Transverse colon (tissue), 4 donors: ENCODE measurements at regions not wholly inside any gene's neighbourhood (a gene's known extent, or its start where the extent isn't known, plus 50 kb on each side); places are given as distances from the start of the nearest gene placed in this dataset.

Experiments
- DNase-seq: peaks from one replicate; pipeline ENCODE4 v3.0.0-alpha.2; 2019
- H3K27ac ChIP-seq, 4 donors: fragments of 200-600 bp; sonication (generic); 2 replicates each; pipeline ENCODE4 v1.5.1; 2016 to 2018; ENCODE audit warnings: inconsistent platforms in 4 of 4
- H3K27me3 ChIP-seq: fragments of 200-600 bp; sonication (generic); 2 replicates; pipeline ENCODE4 v1.5.1; 2017; ENCODE audit warnings: inconsistent platforms
- H3K36me3 ChIP-seq, 4 donors: fragments of 200-600 bp; sonication (generic); 2 replicates each; pipeline ENCODE4 v1.5.1; 2017 to 2019; ENCODE audit warnings: inconsistent platforms in 4 of 4
- H3K4me1 ChIP-seq, 4 donors: fragments of 200-600 bp; sonication (generic); 2 replicates each; pipeline ENCODE4 v1.5.1; 2017 to 2020; ENCODE audit warnings: inconsistent platforms in 4 of 4
- H3K4me3 ChIP-seq, 4 donors: fragments of 200-600 bp; sonication (generic); 1 replicate in 1 of 4; 2 replicates in 3 of 4; pipeline versions ENCODE4 v1.5.1 to v1.6.1; 2017 to 2019; ENCODE audit warnings: inconsistent platforms in 4 of 4
- H3K9me3 ChIP-seq, 2 donors: fragments of 200-600 bp; sonication (generic); 2 replicates each; pipeline ENCODE4 v1.5.1; 2017 to 2019; ENCODE audit warnings: inconsistent platforms in 2 of 2
- EP300 ChIP-seq: sonication (generic); formaldehyde crosslinking; IDR thresholded peaks from one replicate; pipeline ENCODE4 v1.6.1; 2017; ENCODE audit warnings: antibody characterized with exemption, low read depth
- POLR2A ChIP-seq: fragments of 450-650 bp; IDR thresholded peaks from one replicate; pipeline ENCODE4 v1.6.1; 2016; ENCODE audit warnings: antibody characterized with exemption, mild to moderate bottlenecking, moderate library complexity
- POLR2AphosphoS5 ChIP-seq, 3 donors: sonication (generic); formaldehyde crosslinking; IDR thresholded peaks; one replicate each; pipeline ENCODE4 v1.6.1; 2016; ENCODE audit warnings: antibody characterized with exemption in 3 of 3
- WGBS, 2 donors: methylation state at CpG; one replicate each; pipeline ENCODE4 v1.1.5; 2018; ENCODE audit warnings: low coverage in 1 of 2; 5-methylcytosine and 5-hydroxymethylcytosine counted together
- in situ Hi-C, 4 donors: fragments of 200-750 bp; cut with MboI; loops; one replicate each; pipeline versions ENCODE4 v1.15.0 to v1.15.1; 2017; ENCODE audit warnings: low sequenced_read_pairs in 3 of 4, low pct_ligation_motif_present in 1 of 4, low pct_unique_long_range_greater_than_20kb in 1 of 4
- intact Hi-C: fragments of 100-400 bp; cut with DNase I; formaldehyde crosslinking; loops from one replicate; pipeline ENCODE4 v1.15.1; 2023; ENCODE audit warnings: low total_unique reads
- TF ChIP-seq, protein P1 (sequence below), 5 experiments: fragments of 200-600 bp in 3 of 5; fragments of 450-650 bp in 2 of 5; sonication (generic) in 3 of 5; IDR thresholded peaks; 1 replicate in 2 of 5; 2 replicates in 3 of 5; pipeline ENCODE4 v1.5.1; 2016 to 2017; ENCODE audit warnings: antibody characterized with exemption in 5 of 5, inconsistent platforms in 3 of 5, mild to moderate bottlenecking in 2 of 5, moderate library complexity in 1 of 5

- DNase-seq, result no peak
- Histone ChIP-seq H3K4me3 (no peak overlapping the region), H3K27ac (no peak overlapping the region), H3K9me3 (no peaks in the 10 kb centered on the region), H3K36me3 (no peaks in the 10 kb centered on the region), H3K4me1 (no peaks in the 10 kb centered on the region), H3K27me3 (no peaks in the 10 kb centered on the region)
- intact Hi-C loops, result no loop called here
- in situ Hi-C loops, result no loop called here
- WGBS, 2 donors, result 83 to 91% methylated on average over 1 to 5 of the region's 5 CpGs
- no peak for TF ChIP-seq POLR2AphosphoS5 (IDR thresholded peaks at IDR 0.05)
- TF ChIP-seq POLR2A, result no peak
- TF ChIP-seq, protein P1, sequence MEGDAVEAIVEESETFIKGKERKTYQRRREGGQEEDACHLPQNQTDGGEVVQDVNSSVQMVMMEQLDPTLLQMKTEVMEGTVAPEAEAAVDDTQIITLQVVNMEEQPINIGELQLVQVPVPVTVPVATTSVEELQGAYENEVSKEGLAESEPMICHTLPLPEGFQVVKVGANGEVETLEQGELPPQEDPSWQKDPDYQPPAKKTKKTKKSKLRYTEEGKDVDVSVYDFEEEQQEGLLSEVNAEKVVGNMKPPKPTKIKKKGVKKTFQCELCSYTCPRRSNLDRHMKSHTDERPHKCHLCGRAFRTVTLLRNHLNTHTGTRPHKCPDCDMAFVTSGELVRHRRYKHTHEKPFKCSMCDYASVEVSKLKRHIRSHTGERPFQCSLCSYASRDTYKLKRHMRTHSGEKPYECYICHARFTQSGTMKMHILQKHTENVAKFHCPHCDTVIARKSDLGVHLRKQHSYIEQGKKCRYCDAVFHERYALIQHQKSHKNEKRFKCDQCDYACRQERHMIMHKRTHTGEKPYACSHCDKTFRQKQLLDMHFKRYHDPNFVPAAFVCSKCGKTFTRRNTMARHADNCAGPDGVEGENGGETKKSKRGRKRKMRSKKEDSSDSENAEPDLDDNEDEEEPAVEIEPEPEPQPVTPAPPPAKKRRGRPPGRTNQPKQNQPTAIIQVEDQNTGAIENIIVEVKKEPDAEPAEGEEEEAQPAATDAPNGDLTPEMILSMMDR (IDR thresholded peaks at IDR 0.05), result no peak
- no peak for TF ChIP-seq EP300
These were observed 50.5 kb upstream of the PRNP start for GRCh38 chr20:4635781-4636180.

- Histone ChIP-seq H3K9me3 (no peaks in the 10 kb centered on the region), H3K36me3 (no peaks in the 10 kb centered on the region), H3K27ac (no peak overlapping the region), H3K4me1 (no peaks in the 10 kb centered on the region), H3K4me3 (no peak overlapping the region), H3K27me3 (no peaks in the 10 kb centered on the region)
- no peak for DNase-seq
- WGBS, 2 donors, result 20 to 53% methylated on average over 1 of the region's 1 CpG
- in situ Hi-C loops (no loop called here), intact Hi-C loops (no loop called here)
- no peak for TF ChIP-seq EP300
- TF ChIP-seq POLR2AphosphoS5 (IDR thresholded peaks at IDR 0.05), result no peak
- TF ChIP-seq POLR2A, result no peak
- TF ChIP-seq, protein P1 (IDR thresholded peaks at IDR 0.05), result no peak
These were observed 50.9 kb upstream of the PRNP start for GRCh38 chr20:4635342-4635741.

- H3K27ac ChIP-seq, result no peak overlapping the region
- WGBS, 2 donors, result 33 to 41% methylated on average over 1 to 4 of the region's 4 CpGs
- no peak overlapping the region for H3K4me3 ChIP-seq
- DNase-seq, result no peak
- H3K9me3 ChIP-seq, result no peaks in the 10 kb centered on the region
- intact Hi-C loops, result no loop called here
- no peaks in the 10 kb centered on the region for H3K4me1 ChIP-seq
- H3K27me3 ChIP-seq, result no peaks in the 10 kb centered on the region
- TF ChIP-seq POLR2A, result no peak
- TF ChIP-seq EP300, result no peak
- TF ChIP-seq POLR2AphosphoS5 (IDR thresholded peaks at IDR 0.05), result no peak
- TF ChIP-seq, protein P1 (IDR thresholded peaks at IDR 0.05), result no peak
- in situ Hi-C loops, result no loop called here
- H3K36me3 ChIP-seq, result no peaks in the 10 kb centered on the region
These were observed 52.5 kb upstream of the PRNP start for GRCh38 chr20:4633780-4634179.

GRCh38 chr20:4633379-4633778, 52.9 kb upstream of the PRNP start:
- intact Hi-C loops (no loop called here), in situ Hi-C loops (no loop called here)
- Histone ChIP-seq H3K36me3 (no peaks in the 10 kb centered on the region), H3K27ac (no peak overlapping the region), H3K9me3 (no peaks in the 10 kb centered on the region), H3K4me3 (no peak overlapping the region), H3K4me1 (no peaks in the 10 kb centered on the region), H3K27me3 (no peaks in the 10 kb centered on the region)
- WGBS, 2 donors, result 48 to 71% methylated on average over 3 of the region's 3 CpGs
- TF ChIP-seq, protein P1 (IDR thresholded peaks at IDR 0.05), result no peak
- no peak for TF ChIP-seq EP300
- TF ChIP-seq POLR2A, result no peak
- TF ChIP-seq POLR2AphosphoS5 (IDR thresholded peaks at IDR 0.05), result no peak
- DNase-seq, result no peak
